ENCODE measurements at regions not wholly inside any gene's neighbourhood (a gene's known extent, or its start where the extent isn't known, plus 50 kb on each side); places are given as distances from the start of the nearest gene placed in this dataset.

- Histone ChIP-seq H4K20me1 (ENCODE audit: insufficient read depth, poor library complexity, severe bottlenecking) (no peaks in the 10 kb centered on the region), H3K79me2 (no peaks in the 10 kb centered on the region), H3K4me1 (ENCODE audit: insufficient read depth) (no peaks in the 10 kb centered on the region), H3K36me3 (replicated peaks; ENCODE audit: insufficient read depth, low read depth) (no peaks in the 10 kb centered on the region), H3K27ac (no peak overlapping the region), H3K4me2 (no peak overlapping the region), H3K9me3 (ENCODE audit: low read depth) (no peaks in the 10 kb centered on the region), H2AFZ (no peak overlapping the region), H3K9me2 (replicated peaks; ENCODE audit: insufficient read depth) (no peaks in the 10 kb centered on the region), H3K4me3 (no peak overlapping the region), H3K27me3 (no peaks in the 10 kb centered on the region)
- TF ChIP-seq EZH2phosphoT487 (IDR thresholded peaks at IDR 0.05; ENCODE audit: low read depth, severe bottlenecking, unreplicated experiment) (no peak), EZH2 (IDR thresholded peaks at IDR 0.05; ENCODE audit: borderline replicate concordance) (no peak), CTCF (IDR thresholded peaks at IDR 0.05; ENCODE audit: poor library complexity) (no peak)
- no peak for DNase-seq (ENCODE audit: low spot score)
- WGBS (ENCODE audit: low lambda C conversion rate, missing lambda C conversion rate): 96% methylated on average over 2 of the region's 2 CpGs
These were observed 1617.2 kb downstream of the PCDH7 start for GRCh38 chr4:32337403-32337802.

GRCh38 chr4:32340591-32340990 is 1620.4 kb downstream of the PCDH7 start:
- H3K27me3 ChIP-seq: no peaks in the 10 kb centered on the region
- H3K79me2 ChIP-seq: no peaks in the 10 kb centered on the region
- H3K36me3 ChIP-seq (replicated peaks; ENCODE audit: insufficient read depth, low read depth): no peaks in the 10 kb centered on the region
- no peak overlapping the region for H3K4me2 ChIP-seq
- H2AFZ ChIP-seq: no peak overlapping the region
- no peak overlapping the region for H3K27ac ChIP-seq
- no peak for DNase-seq (ENCODE audit: low spot score)
- no peaks in the 10 kb centered on the region for H4K20me1 ChIP-seq (ENCODE audit: insufficient read depth, poor library complexity, severe bottlenecking)
- no peaks in the 10 kb centered on the region for H3K9me2 ChIP-seq (replicated peaks; ENCODE audit: insufficient read depth)
- no peaks in the 10 kb centered on the region for H3K9me3 ChIP-seq (ENCODE audit: low read depth)
- no peak overlapping the region for H3K4me3 ChIP-seq
- no peaks in the 10 kb centered on the region for H3K4me1 ChIP-seq (ENCODE audit: insufficient read depth)
- TF ChIP-seq EZH2phosphoT487 (IDR thresholded peaks at IDR 0.05; ENCODE audit: low read depth, severe bottlenecking, unreplicated experiment) (no peak), CTCF (IDR thresholded peaks at IDR 0.05; ENCODE audit: poor library complexity) (no peak), EZH2 (IDR thresholded peaks at IDR 0.05; ENCODE audit: borderline replicate concordance) (no peak)

GRCh38 chr4:32341342-32341741 is 1621.2 kb downstream of the PCDH7 start:
- no peak overlapping the region for H2AFZ ChIP-seq
- 73% methylated on average over 1 of the region's 1 CpG for WGBS (ENCODE audit: low lambda C conversion rate, missing lambda C conversion rate)
- H3K9me2 ChIP-seq (replicated peaks; ENCODE audit: insufficient read depth): no peaks in the 10 kb centered on the region
- no peak overlapping the region for H3K27ac ChIP-seq
- H3K4me2 ChIP-seq: no peak overlapping the region
- no peak overlapping the region for H3K4me3 ChIP-seq
- TF ChIP-seq EZH2phosphoT487 (IDR thresholded peaks at IDR 0.05; ENCODE audit: low read depth, severe bottlenecking, unreplicated experiment) (no peak), EZH2 (IDR thresholded peaks at IDR 0.05; ENCODE audit: borderline replicate concordance) (no peak), CTCF (IDR thresholded peaks at IDR 0.05; ENCODE audit: poor library complexity) (no peak)
- DNase-seq (ENCODE audit: low spot score): no peak
- no peaks in the 10 kb centered on the region for H4K20me1 ChIP-seq (ENCODE audit: insufficient read depth, poor library complexity, severe bottlenecking)
- no peaks in the 10 kb centered on the region for H3K4me1 ChIP-seq (ENCODE audit: insufficient read depth)
- no peaks in the 10 kb centered on the region for H3K27me3 ChIP-seq
- no peaks in the 10 kb centered on the region for H3K9me3 ChIP-seq (ENCODE audit: low read depth)
- H3K36me3 ChIP-seq (replicated peaks; ENCODE audit: insufficient read depth, low read depth): no peaks in the 10 kb centered on the region
- no peaks in the 10 kb centered on the region for H3K79me2 ChIP-seq

- Histone ChIP-seq H3K9me3 (ENCODE audit: low read depth) (no peaks in the 10 kb centered on the region), H2AFZ (no peak overlapping the region), H3K4me2 (no peak overlapping the region), H3K4me3 (no peak overlapping the region), H4K20me1 (ENCODE audit: insufficient read depth, poor library complexity, severe bottlenecking) (no peaks in the 10 kb centered on the region), H3K79me2 (no peaks in the 10 kb centered on the region), H3K36me3 (replicated peaks; ENCODE audit: insufficient read depth, low read depth) (no peaks in the 10 kb centered on the region), H3K27ac (no peak overlapping the region), H3K4me1 (ENCODE audit: insufficient read depth) (no peaks in the 10 kb centered on the region), H3K9me2 (replicated peaks; ENCODE audit: insufficient read depth) (no peaks in the 10 kb centered on the region), H3K27me3 (no peaks in the 10 kb centered on the region)
- TF ChIP-seq CTCF (IDR thresholded peaks at IDR 0.05; ENCODE audit: poor library complexity): no peak
- TF ChIP-seq EZH2phosphoT487 (IDR thresholded peaks at IDR 0.05; ENCODE audit: low read depth, severe bottlenecking, unreplicated experiment): no peak
- TF ChIP-seq EZH2 (IDR thresholded peaks at IDR 0.05; ENCODE audit: borderline replicate concordance): no peak
- DNase-seq (ENCODE audit: low spot score): no peak
These were observed 1621.9 kb downstream of the PCDH7 start for GRCh38 chr4:32342054-32342453.
